Esophagus muscularis mucosa (tissue), 4 donors: ENCODE measurements at regions not wholly inside any gene's neighbourhood (a gene's known extent, or its start where the extent isn't known, plus 50 kb on each side); places are given as distances from the start of the nearest gene placed in this dataset.

Source experiments
- DNase-seq: peaks from one replicate; pipeline ENCODE4 v3.0.0-alpha.2; 2017; ENCODE audit errors: extremely low spot score
- H3K27ac ChIP-seq, 4 donors: fragments of 200-600 bp; sonication (generic); replicated peaks in 1 of 4; 1 replicate in 3 of 4; 2 replicates in 1 of 4; pipeline ENCODE4 v1.5.1; 2016 to 2019; ENCODE audit warnings: mild to moderate bottlenecking in 1 of 4
- H3K27me3 ChIP-seq, 4 donors: fragments of 200-600 bp; sonication (generic); one replicate each; pipeline versions ENCODE4 v1.5.1 to v1.6.0; 2016 to 2019
- H3K36me3 ChIP-seq, 4 donors: fragments of 200-600 bp; sonication (generic); one replicate each; pipeline ENCODE4 v1.5.1; 2016 to 2019
- H3K4me1 ChIP-seq, 4 donors: fragments of 200-600 bp; sonication (generic); one replicate each; pipeline ENCODE4 v1.5.1; 2016 to 2019
- H3K4me3 ChIP-seq, 4 donors: fragments of 200-600 bp; sonication (generic); 1 replicate in 2 of 4; 2 replicates in 2 of 4; pipeline ENCODE4 v1.5.1; 2016 to 2019; ENCODE audit warnings: mild to moderate bottlenecking in 4 of 4, moderate library complexity in 1 of 4
- H3K9me3 ChIP-seq, 4 donors: fragments of 200-600 bp; sonication (generic); 1 replicate in 3 of 4; 2 replicates in 1 of 4; pipeline ENCODE4 v1.5.1; 2016 to 2019
- EP300 ChIP-seq: sonication (generic); formaldehyde crosslinking; IDR thresholded peaks from one replicate; pipeline ENCODE4 v1.6.1; 2017; ENCODE audit warnings: antibody characterized with exemption
- POLR2A ChIP-seq: fragments of 450-650 bp; IDR thresholded peaks from one replicate; pipeline ENCODE4 v1.6.1; 2017; ENCODE audit warnings: antibody characterized with exemption, moderate library complexity, mild to moderate bottlenecking, low read depth
- POLR2AphosphoS5 ChIP-seq, 2 donors: sonication (generic); formaldehyde crosslinking; IDR thresholded peaks; one replicate each; pipeline ENCODE4 v1.6.1; 2017; ENCODE audit warnings: antibody characterized with exemption in 2 of 2
- WGBS: methylation state at CpG from one replicate; pipeline ENCODE4 v1.1.5; 2018; 5-methylcytosine and 5-hydroxymethylcytosine counted together
- intact Hi-C: fragments of 100-400 bp; cut with DNase I; formaldehyde crosslinking; loops from one replicate; pipeline ENCODE4 v1.15.1; 2023
- TF ChIP-seq, protein P1 (sequence below), 3 experiments: fragments of 200-600 bp in 2 of 3; fragments of 450-650 bp in 1 of 3; sonication (generic) in 2 of 3; IDR thresholded peaks; one replicate each; pipeline ENCODE4 v1.5.1; 2017 to 2019; ENCODE audit warnings: antibody characterized with exemption in 3 of 3, mild to moderate bottlenecking in 2 of 3, moderate library complexity in 1 of 3

DNA sequence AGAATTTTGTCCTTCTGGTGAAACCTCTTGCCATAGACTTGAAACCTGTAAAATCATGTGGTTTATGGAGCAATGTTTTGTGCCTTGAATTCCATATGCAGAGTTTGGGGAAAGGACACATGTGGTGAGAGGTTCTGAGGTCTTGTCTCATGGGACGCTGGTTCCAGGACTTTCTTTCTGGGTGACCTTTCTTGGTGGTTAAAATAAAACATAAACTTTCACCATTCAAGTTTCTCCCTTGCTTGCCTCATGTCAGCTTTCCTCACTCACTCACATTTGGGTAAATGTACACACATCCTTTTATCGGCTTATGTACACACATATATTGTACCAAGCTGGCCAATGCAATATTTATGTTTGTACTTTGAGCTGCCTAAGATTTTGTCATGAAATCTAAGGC, 144.9 kb upstream of the CELF2 start:
- H3K4me3 ChIP-seq: no peak overlapping the region
- peaks cover 23 to 34% (median 28%) of the 10 kb centered on the region in 4 donors for H3K4me1 ChIP-seq
- H3K9me3 ChIP-seq: no peaks in the 10 kb centered on the region
- intact Hi-C loops: no loop called here
- WGBS: 58% methylated on average over 2 of the region's 2 CpGs
- TF ChIP-seq POLR2AphosphoS5 (IDR thresholded peaks at IDR 0.05) (no peak), POLR2A (no peak), EP300 (no peak)
- TF ChIP-seq, protein P1, sequence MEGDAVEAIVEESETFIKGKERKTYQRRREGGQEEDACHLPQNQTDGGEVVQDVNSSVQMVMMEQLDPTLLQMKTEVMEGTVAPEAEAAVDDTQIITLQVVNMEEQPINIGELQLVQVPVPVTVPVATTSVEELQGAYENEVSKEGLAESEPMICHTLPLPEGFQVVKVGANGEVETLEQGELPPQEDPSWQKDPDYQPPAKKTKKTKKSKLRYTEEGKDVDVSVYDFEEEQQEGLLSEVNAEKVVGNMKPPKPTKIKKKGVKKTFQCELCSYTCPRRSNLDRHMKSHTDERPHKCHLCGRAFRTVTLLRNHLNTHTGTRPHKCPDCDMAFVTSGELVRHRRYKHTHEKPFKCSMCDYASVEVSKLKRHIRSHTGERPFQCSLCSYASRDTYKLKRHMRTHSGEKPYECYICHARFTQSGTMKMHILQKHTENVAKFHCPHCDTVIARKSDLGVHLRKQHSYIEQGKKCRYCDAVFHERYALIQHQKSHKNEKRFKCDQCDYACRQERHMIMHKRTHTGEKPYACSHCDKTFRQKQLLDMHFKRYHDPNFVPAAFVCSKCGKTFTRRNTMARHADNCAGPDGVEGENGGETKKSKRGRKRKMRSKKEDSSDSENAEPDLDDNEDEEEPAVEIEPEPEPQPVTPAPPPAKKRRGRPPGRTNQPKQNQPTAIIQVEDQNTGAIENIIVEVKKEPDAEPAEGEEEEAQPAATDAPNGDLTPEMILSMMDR (IDR thresholded peaks at IDR 0.05): no peak
- peak overlapping the region; percentile 71 to 80 (median 74) for H3K27ac ChIP-seq
- no peak for DNase-seq
- no peaks in the 10 kb centered on the region for H3K36me3 ChIP-seq
- no peaks in the 10 kb centered on the region for H3K27me3 ChIP-seq

DNA sequence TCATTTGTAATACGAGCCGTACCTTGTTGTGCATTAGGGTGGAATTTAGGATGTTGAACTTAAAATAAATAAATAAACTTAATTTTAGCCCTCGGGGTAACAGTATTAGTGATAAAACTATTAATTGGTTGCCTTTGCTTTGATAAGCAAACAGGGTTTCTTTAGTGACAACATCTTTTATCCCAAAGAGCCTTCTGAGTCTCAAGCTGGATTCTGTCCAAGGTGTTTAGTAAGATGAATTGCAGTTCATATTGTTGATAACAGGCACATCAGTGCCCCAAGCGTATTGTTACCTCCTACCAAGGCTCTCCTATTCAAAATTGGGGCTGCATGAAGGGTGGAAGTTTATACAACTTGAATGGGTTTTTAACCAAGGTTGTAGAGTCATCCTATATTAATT, 144.4 kb upstream of the CELF2 start:
- Histone ChIP-seq H3K36me3 (no peaks in the 10 kb centered on the region), H3K4me1 (peaks cover 23 to 34% (median 28%) of the 10 kb centered on the region in 4 donors), H3K4me3 (no peak overlapping the region), H3K27ac (peak overlapping the region in 3 of 4 donors; percentile 71 to 80 (median 73)), H3K9me3 (no peaks in the 10 kb centered on the region), H3K27me3 (no peaks in the 10 kb centered on the region)
- intact Hi-C loops: no loop called here
- DNase-seq: no peak
- TF ChIP-seq POLR2AphosphoS5 (IDR thresholded peaks at IDR 0.05): no peak
- TF ChIP-seq POLR2A: no peak
- no peak for TF ChIP-seq EP300
- TF ChIP-seq, protein P1 (IDR thresholded peaks at IDR 0.05): no peak
- WGBS: 83% methylated on average over 4 of the region's 4 CpGs

DNA sequence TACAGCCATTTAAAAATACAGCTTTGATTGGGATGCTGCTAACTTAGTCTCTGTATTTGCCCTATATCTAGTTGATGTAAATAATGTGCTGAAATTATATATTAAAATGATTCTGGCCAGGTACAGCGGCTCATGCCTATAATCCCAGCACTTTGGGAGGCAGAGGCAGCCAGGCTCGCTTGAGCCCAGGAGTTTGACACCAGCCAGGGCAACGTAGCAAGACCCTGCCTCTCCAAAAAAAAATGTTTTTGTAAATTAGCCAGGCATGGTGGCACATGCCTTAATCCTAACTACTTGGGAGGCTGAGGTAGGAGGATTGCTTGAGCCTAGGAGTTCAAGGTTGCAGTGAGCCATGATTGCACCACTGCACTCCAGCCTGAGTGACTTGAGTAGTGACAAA, 143.8 kb upstream of the CELF2 start:
- no peaks in the 10 kb centered on the region for H3K36me3 ChIP-seq
- intact Hi-C loops: no loop called here
- no peaks in the 10 kb centered on the region for H3K27me3 ChIP-seq
- no peaks in the 10 kb centered on the region for H3K9me3 ChIP-seq
- WGBS: 97% methylated on average over 3 of the region's 3 CpGs
- peaks cover 23 to 39% (median 34%) of the 10 kb centered on the region in 4 donors for H3K4me1 ChIP-seq
- no peak for DNase-seq
- no peak overlapping the region for H3K4me3 ChIP-seq
- TF ChIP-seq EP300: no peak
- TF ChIP-seq POLR2AphosphoS5 (IDR thresholded peaks at IDR 0.05): no peak
- TF ChIP-seq, protein P1 (IDR thresholded peaks at IDR 0.05): no peak
- no peak for TF ChIP-seq POLR2A
- peak overlapping the region in 2 of 4 donors; percentile 73 to 80 for H3K27ac ChIP-seq

DNA sequence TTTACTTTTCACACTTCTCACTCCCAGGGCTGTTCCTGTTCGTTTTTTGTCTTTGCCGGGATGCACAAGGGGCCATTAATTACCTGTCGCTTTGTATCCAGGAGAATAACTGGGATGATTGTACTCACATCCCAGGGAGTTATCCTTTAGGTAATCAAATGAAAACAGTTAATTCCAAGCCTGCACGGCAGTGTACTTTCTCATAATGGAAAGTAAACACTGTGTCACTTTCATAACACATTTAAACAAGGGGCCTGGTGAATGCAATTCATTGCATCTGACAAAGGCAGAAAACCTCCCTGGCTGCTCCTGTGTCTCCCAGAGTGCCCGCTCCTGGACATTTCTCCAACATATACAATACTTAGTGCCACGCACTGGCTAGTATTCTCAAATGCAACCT, 138.7 kb upstream of the CELF2 start:
- H3K4me3 ChIP-seq: no peak overlapping the region
- TF ChIP-seq POLR2AphosphoS5 (IDR thresholded peaks at IDR 0.05) (no peak), EP300 (no peak)
- H3K4me1 ChIP-seq: peaks cover 0 to 17% (median 15%) of the 10 kb centered on the region in 4 donors
- no peaks in the 10 kb centered on the region for H3K36me3 ChIP-seq
- H3K27me3 ChIP-seq: no peaks in the 10 kb centered on the region
- peak; percentile 34 for DNase-seq
- WGBS: 54% methylated on average over 6 of the region's 6 CpGs
- H3K27ac ChIP-seq: peak overlapping the region; percentile 20 to 59 (median 37)
- intact Hi-C loops: loop anchor here (5.0 kb wide), 1 partner anchor 33 kb away; no protein-coding TSS in a partner anchor
- peaks cover 0 to 2% (median 0%) of the 10 kb centered on the region in 4 donors for H3K9me3 ChIP-seq

DNA sequence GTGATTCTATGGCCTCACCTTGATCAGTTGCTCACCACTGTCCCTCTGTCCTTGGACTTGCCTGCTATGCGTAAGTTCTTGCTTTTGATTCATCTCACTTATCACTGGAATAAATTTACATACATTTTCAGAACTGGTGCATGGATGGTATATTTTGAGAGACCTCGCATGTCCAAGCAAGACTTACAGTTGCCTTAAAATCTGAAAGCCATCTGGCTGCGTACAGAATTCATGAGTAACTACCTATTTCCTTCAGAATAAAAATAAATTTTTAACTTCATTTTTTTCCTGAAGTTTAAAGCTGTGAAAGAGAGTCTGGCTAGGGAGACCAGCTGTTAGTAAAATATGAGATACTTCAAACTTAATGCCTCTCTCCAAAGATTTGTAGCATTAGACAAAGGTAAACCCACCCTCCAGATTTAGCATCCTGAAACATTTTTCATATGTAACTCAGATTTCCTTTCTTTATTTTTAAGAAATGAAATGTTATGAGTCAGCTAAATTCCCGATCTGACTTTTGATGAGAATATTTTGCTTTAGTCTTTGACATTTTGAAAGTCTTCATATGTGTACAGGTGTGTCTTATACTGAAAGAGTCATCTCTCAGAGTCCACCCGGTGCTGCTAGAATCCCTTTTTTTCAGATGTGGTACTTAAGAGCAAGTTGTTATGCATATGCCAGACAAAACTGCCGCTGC, 136.4 kb upstream of the CELF2 start:
- intact Hi-C loops: no loop called here
- TF ChIP-seq, protein P1 (IDR thresholded peaks at IDR 0.05): no peak
- TF ChIP-seq POLR2A (no peak), EP300 (no peak), POLR2AphosphoS5 (IDR thresholded peaks at IDR 0.05) (no peak)
- 90% methylated on average over 6 of the region's 6 CpGs for WGBS

More for the DNA sequence above, 136.4 kb upstream of the CELF2 start:
- Histone ChIP-seq H3K36me3 (no peaks in the 10 kb centered on the region), H3K4me1 (peaks cover 0 to 17% (median 14%) of the 10 kb centered on the region in 4 donors), H3K27me3 (no peaks in the 10 kb centered on the region), H3K27ac (no peak overlapping the region), H3K4me3 (no peak overlapping the region), H3K9me3 (peaks cover 0 to 15% (median 2%) of the 10 kb centered on the region in 4 donors)
- no peak for DNase-seq
